HG03469 (cell line): ENCODE measurements at regions not wholly inside any gene's neighbourhood (a gene's known extent, or its start where the extent isn't known, plus 50 kb on each side); places are given as distances from the start of the nearest gene placed in this dataset.

Source experiments
- ATAC-seq: cut with Tn5 transposase; IDR thresholded peaks from one replicate; pipeline ENCODE4 v1.9.1; 2021; ENCODE audit warnings: mild to moderate bottlenecking, moderate library complexity, moderate number of reproducible peaks; ENCODE audit not compliant: unreplicated experiment

- ATAC-seq = no peak
Measured at GRCh38 chr16:85416228-85417109, 196.7 kb upstream of the GSE1 start.

GRCh38 chr16:85417156-85417860, 195.8 kb upstream of the GSE1 start:
- no peak for ATAC-seq

- ATAC-seq = no peak
Measured at GRCh38 chr16:85418978-85419491, 194.1 kb upstream of the GSE1 start.

- no peak for ATAC-seq
Measured at GRCh38 chr16:85419503-85420408, 193.4 kb upstream of the GSE1 start.

GRCh38 chr16:85420501-85421337, 192.4 kb upstream of the GSE1 start:
- ATAC-seq = no peak

- ATAC-seq = no peak
Measured at GRCh38 chr16:85421338-85422195, 191.6 kb upstream of the GSE1 start.

- no peak for ATAC-seq
Measured at GRCh38 chr16:85422196-85422631, 190.9 kb upstream of the GSE1 start.

GRCh38 chr16:85422632-85423550, 190.2 kb upstream of the GSE1 start:
- no peak for ATAC-seq

GRCh38 chr16:85423631-85424030, 189.5 kb upstream of the GSE1 start:
- ATAC-seq = no peak

GRCh38 chr16:85424260-85425073, 188.7 kb upstream of the GSE1 start:
- ATAC-seq = no peak

- ATAC-seq = no peak
Measured at GRCh38 chr16:85425074-85425662, 188.0 kb upstream of the GSE1 start.

- no peak for ATAC-seq
Measured at GRCh38 chr16:85426806-85427205, 186.3 kb upstream of the GSE1 start.

- ATAC-seq = no peak
Measured at GRCh38 chr16:85428168-85428898, 184.8 kb upstream of the GSE1 start.

GRCh38 chr16:85428899-85429775, 184.0 kb upstream of the GSE1 start:
- ATAC-seq = no peak
